ENCODE measurements at regions not wholly inside any gene's neighbourhood (a gene's known extent, or its start where the extent isn't known, plus 50 kb on each side); places are given as distances from the start of the nearest gene placed in this dataset.

GRCh38 chr1:182113879-182114626 lies 52.5 kb upstream of the ZNF648 start:
- no peaks in the 10 kb centered on the region for H3K36me3 ChIP-seq
- intact Hi-C loops (cut with DNase I): no loop called here
- 49 to 59% (median 53%) methylated on average over 9 of the region's 9 CpGs for WGBS, 4 donors

GRCh38 chr1:182111496-182111895 lies 50.0 kb upstream of the ZNF648 start:
- no peaks in the 10 kb centered on the region for H3K36me3 ChIP-seq
- DNase-seq: no peak
- no peaks in the 10 kb centered on the region for H3K4me1 ChIP-seq
- TF ChIP-seq CTCF (IDR thresholded peaks at IDR 0.05) (no peak), POLR2A (IDR thresholded peaks at IDR 0.05) (no peak)
- 73 to 77% (median 75%) methylated on average over 5 of the region's 5 CpGs for WGBS, 4 donors
- H3K9me3 ChIP-seq: peaks cover 0 to 10% (median 0%) of the 10 kb centered on the region in 12 donors
- intact Hi-C loops (cut with DNase I): no loop called here
- H3K4me3 ChIP-seq: no peak overlapping the region
- peaks cover 0 to 15% (median 0%) of the 10 kb centered on the region in 9 donors for H3K27me3 ChIP-seq
- no peak overlapping the region for H3K27ac ChIP-seq
- ATAC-seq: no peak

More at GRCh38 chr1:182113879-182114626, 52.5 kb upstream of the ZNF648 start:
- no peaks in the 10 kb centered on the region for H3K4me1 ChIP-seq
- DNase-seq (no peak), ATAC-seq (peak in 3 of 4 donors; percentile 42 to 62 (median 45))
- no peak overlapping the region for H3K4me3 ChIP-seq
- H3K9me3 ChIP-seq: no peaks in the 10 kb centered on the region
- peaks cover 0 to 15% (median 0%) of the 10 kb centered on the region in 9 donors for H3K27me3 ChIP-seq
- no peak overlapping the region for H3K27ac ChIP-seq
- TF ChIP-seq POLR2A (IDR thresholded peaks at IDR 0.05): no peak
- no peak for TF ChIP-seq CTCF (IDR thresholded peaks at IDR 0.05)

Measured in heart left ventricle (tissue), 16 donors.